Loucy (cell line): ENCODE measurements at regions not wholly inside any gene's neighbourhood (a gene's known extent, or its start where the extent isn't known, plus 50 kb on each side); places are given as distances from the start of the nearest gene placed in this dataset.

Source experiments
- CTCF ChIP-seq: fragments of 200-600 bp; sonication (generic); conservative IDR thresholded peaks from 2 replicates; pipeline ENCODE4 v1.5.1; 2014; ENCODE audit warnings: mild to moderate bottlenecking, antibody characterized with exemption, low read length
- EZH2phosphoT487 ChIP-seq: fragments of 200-600 bp; IDR thresholded peaks from 2 replicates; pipeline ENCODE4 v1.6.1; 2018; ENCODE audit warnings: antibody characterized with exemption, mild to moderate bottlenecking, moderate library complexity, borderline replicate concordance

DNA sequence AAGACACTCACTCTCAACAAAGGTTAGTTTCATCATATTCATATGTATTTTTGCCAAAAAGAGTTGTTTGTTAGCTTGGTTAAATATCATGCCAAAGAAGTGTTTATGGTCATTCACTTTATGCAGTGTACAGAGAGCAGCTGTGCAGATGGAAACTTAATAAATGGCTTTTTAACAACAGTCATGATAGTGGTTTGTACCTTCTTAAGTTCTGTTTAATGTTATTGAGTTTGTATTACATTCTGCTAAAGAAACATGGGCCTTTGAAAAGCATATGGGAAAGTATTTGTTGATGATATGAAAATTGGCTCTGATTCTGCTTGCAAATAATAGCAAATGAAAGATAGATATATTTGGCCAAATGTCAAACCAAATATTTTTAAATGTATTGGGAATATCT is 607.3 kb downstream of the NCAM2 start:
- TF ChIP-seq CTCF, result no peak
- no peak for TF ChIP-seq EZH2phosphoT487
